Heart left ventricle (tissue), 16 donors: ENCODE measurements at regions not wholly inside any gene's neighbourhood (a gene's known extent, or its start where the extent isn't known, plus 50 kb on each side); places are given as distances from the start of the nearest gene placed in this dataset.

Experiments
- ATAC-seq, 4 donors: fragments of 200-7000 bp; cut with Tn5 transposase; one replicate each; pipeline ENCODE4 v1.9.1; 2020 to 2022; ENCODE audit warnings: moderate library complexity in 4 of 4, mild to moderate bottlenecking in 3 of 4, moderate number of reproducible peaks in 1 of 4
- DNase-seq, 5 donors: peaks; one replicate each; pipeline ENCODE4 v3.0.0-alpha.2; 2020
- H3K27ac ChIP-seq, 12 donors: fragments of 200-600 bp; sonication (generic) in 4 of 12; one replicate each; pipeline versions ENCODE4 v1.5.0 to v1.8.0; 2016 to 2022; ENCODE audit warnings: mild to moderate bottlenecking in 2 of 12
- H3K27me3 ChIP-seq, 9 donors: fragments of 200-600 bp; sonication (generic) in 2 of 9; one replicate each; pipeline versions ENCODE4 v1.5.1 to v1.8.0; 2016 to 2022; ENCODE audit warnings: mild to moderate bottlenecking in 3 of 9
- H3K36me3 ChIP-seq, 9 donors: fragments of 200-600 bp; sonication (generic) in 2 of 9; one replicate each; pipeline versions ENCODE4 v1.5.0 to v1.8.0; 2018 to 2022; ENCODE audit warnings: mild to moderate bottlenecking in 2 of 9
- H3K4me1 ChIP-seq, 12 donors: fragments of 200-600 bp; sonication (generic) in 4 of 12; one replicate each; pipeline versions ENCODE4 v1.5.0 to v1.8.0; 2016 to 2022; ENCODE audit warnings: mild to moderate bottlenecking in 3 of 12
- H3K4me3 ChIP-seq, 12 donors: fragments of 200-600 bp; sonication (generic) in 4 of 12; one replicate each; pipeline versions ENCODE4 v1.5.0 to v1.8.0; 2017 to 2022; ENCODE audit warnings: mild to moderate bottlenecking in 9 of 12, moderate library complexity in 4 of 12
- H3K9me3 ChIP-seq, 12 donors: fragments of 200-600 bp; sonication (generic) in 4 of 12; one replicate each; pipeline versions ENCODE4 v1.5.0 to v1.8.0; 2016 to 2022; ENCODE audit warnings: mild to moderate bottlenecking in 1 of 12
- CTCF ChIP-seq, 12 donors: fragments of 200-600 bp; sonication (generic) in 4 of 12; IDR thresholded peaks; one replicate each; pipeline versions ENCODE4 v1.5.0 to v1.8.0; 2018 to 2022; ENCODE audit warnings: antibody characterized with exemption in 12 of 12, mild to moderate bottlenecking in 5 of 12
- POLR2A ChIP-seq, 2 donors: fragments of 450-650 bp; IDR thresholded peaks; one replicate each; pipeline ENCODE4 v1.6.1; 2017; ENCODE audit warnings: antibody characterized with exemption in 2 of 2, mild to moderate bottlenecking in 2 of 2, moderate library complexity in 2 of 2
- whole genome bisulfite sequencing, 4 donors: extraction: QIAGEN DNeasy Blood & Tissue Kit in 2 of 4; methylation state at CpG; one replicate each; pipeline versions ENCODE4 v1.1.5 to v1.1.7; 2013 to 2018; 5-methylcytosine and 5-hydroxymethylcytosine counted together
- intact Hi-C, 10 donors: fragments of 100-400 bp; cut with DNase I; formaldehyde crosslinking; loops; one replicate each; pipeline versions ENCODE4 v1.11.1 to v1.14.2; 2022
- donor health status: ischemic (EF 13 %, LVEDD 7.1; RV severe dilation, severe dysfunction).
- donor health status: healthy with polysubstance abuse.
- donor health status: DM: no; HTN: yes; CAD: no.
- donor health status: DM: no; HTN: no; CAD: no.
- donor health status: ischemic (EF 25% LVEDD 6.9; RV normal size, moderate dysfunction).
- donor health status: ischemic (EF 25% LVEDD 5.7; RV mildly dilated, moderate dysfunction).
- donor health status: healthy.
- donor health status: DM: yes; HTN: yes; CAD: no.
- donor health status: ischemic (EF 35%, LVEDD 5.7; RV mildly dilated, moderate dysfunction).
- donor health status: nonischemic (EF 11% LVEDD 7.7; RV severe dilation, severe dysfunction).
- donor health status: DM: yes; HTN: yes; CAD: no.
- donor health status: PGD.
- donor health status: ischemic (EF 29% LVEDD 5.4; RV normal size, mild dysfunction).
- donor health status: nonischemic (EF 23%, LVEDD 6.1; RV moderate dilation, normal function).

GRCh38 chr13:33583398-33583797 is 234.6 kb upstream of the RFC3 start:
- ATAC-seq (no peak), DNase-seq (no peak)
- no peak for TF ChIP-seq CTCF (IDR thresholded peaks at IDR 0.05)
- TF ChIP-seq POLR2A (IDR thresholded peaks at IDR 0.05): no peak
- Histone ChIP-seq H3K4me1 (no peaks in the 10 kb centered on the region), H3K9me3 (no peaks in the 10 kb centered on the region), H3K36me3 (no peaks in the 10 kb centered on the region), H3K4me3 (no peak overlapping the region), H3K27ac (no peak overlapping the region), H3K27me3 (no peaks in the 10 kb centered on the region)
- 85 to 93% (median 88%) methylated on average over 2 of the region's 2 CpGs for WGBS, 4 donors
- intact Hi-C loops: no loop called here

DNA sequence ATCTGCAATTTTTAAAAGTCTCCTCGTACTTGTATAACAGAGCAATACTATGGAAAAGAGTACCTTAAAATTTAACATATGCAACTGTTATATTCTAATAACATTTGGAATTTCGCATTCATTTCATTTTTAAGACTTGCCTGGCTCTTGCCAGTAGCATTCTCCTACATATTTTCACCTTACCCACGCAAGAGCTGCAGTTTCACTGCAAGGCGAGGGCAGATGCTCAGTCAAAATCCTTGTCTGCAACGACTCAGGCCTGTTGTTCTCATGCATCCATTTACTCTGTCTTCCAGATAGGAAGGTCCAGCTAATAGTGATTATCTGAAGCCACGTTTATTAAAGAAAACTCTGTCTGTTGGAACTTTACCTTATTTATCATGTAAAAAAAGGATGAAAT is 227.0 kb upstream of the RFC3 start:
- Histone ChIP-seq H3K4me1 (no peaks in the 10 kb centered on the region), H3K27me3 (no peaks in the 10 kb centered on the region), H3K27ac (no peak overlapping the region), H3K9me3 (no peaks in the 10 kb centered on the region), H3K4me3 (no peak overlapping the region), H3K36me3 (no peaks in the 10 kb centered on the region)
- WGBS, 4 donors: 85 to 90% (median 89%) methylated on average over 6 of the region's 6 CpGs
- intact Hi-C loops: no loop called here
- no peak for DNase-seq
- TF ChIP-seq CTCF (IDR thresholded peaks at IDR 0.05) (no peak), POLR2A (IDR thresholded peaks at IDR 0.05) (no peak)
- no peak for ATAC-seq

- peaks cover 0 to 10% (median 0%) of the 10 kb centered on the region in 12 donors for H3K9me3 ChIP-seq
- DNase-seq (no peak), ATAC-seq (no peak)
- WGBS, 4 donors: 66 to 73% (median 70%) methylated on average over 7 of the region's 7 CpGs
- H3K4me3 ChIP-seq: no peak overlapping the region
- no peak for TF ChIP-seq POLR2A (IDR thresholded peaks at IDR 0.05)
- no peak for TF ChIP-seq CTCF (IDR thresholded peaks at IDR 0.05)
- peaks cover 0 to 22% (median 15%) of the 10 kb centered on the region in 12 donors for H3K4me1 ChIP-seq
- no peak overlapping the region for H3K27ac ChIP-seq
- intact Hi-C loops: no loop called here
- H3K27me3 ChIP-seq: no peaks in the 10 kb centered on the region
- H3K36me3 ChIP-seq: no peaks in the 10 kb centered on the region
Observed at GRCh38 chr13:33606692-33607091, 211.3 kb upstream of the RFC3 start.

DNA sequence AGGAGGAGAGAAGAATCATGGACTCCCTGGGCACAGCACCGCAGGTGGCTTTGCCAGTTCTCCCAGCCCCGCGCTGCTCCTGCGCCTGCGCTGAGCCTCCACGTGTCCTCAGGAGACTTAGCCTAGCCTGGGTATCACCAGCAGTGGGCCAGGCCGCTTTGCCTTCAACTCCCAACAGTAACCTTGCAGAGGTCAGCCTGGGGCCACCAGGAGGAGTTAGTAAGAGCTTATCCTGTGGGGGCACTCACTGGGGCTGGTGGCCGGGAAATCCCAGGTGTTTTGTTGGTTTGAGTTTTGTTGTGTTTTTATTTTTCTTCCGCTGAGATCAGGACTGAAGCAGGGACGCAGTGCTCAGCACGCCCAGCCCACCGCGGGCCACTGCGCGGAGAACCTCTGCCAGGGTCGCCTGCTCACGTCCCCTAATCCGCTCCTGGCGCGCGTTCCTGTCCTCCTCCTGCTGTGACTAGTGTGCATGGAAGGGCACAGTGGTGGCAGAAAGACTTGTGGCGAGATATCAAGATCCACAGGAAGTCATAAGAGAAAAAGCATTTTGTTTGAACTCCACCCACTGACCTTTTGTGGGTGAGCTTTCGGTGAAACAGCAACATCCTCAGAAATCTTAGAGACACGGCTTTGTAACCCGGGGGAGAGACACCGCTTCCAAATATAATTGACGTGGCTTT is 207.4 kb upstream of the RFC3 start:
- intact Hi-C loops: loop anchor here in 8 of 10 donors (2.0 to 10.0 kb wide), 7 partner anchors 63 to 1954 kb away; no protein-coding TSS in a partner anchor
- 25 to 42% (median 32%) methylated on average over 26 to 27 of the region's 27 CpGs for whole genome bisulfite sequencing, 4 donors
- ATAC-seq: peak; percentile 86 to 88 (median 87)

More for the DNA sequence above, 207.4 kb upstream of the RFC3 start:
- Histone ChIP-seq H3K4me1 (peaks cover 0 to 55% (median 28%) of the 10 kb centered on the region in 12 donors), H3K36me3 (no peaks in the 10 kb centered on the region), H3K9me3 (no peaks in the 10 kb centered on the region), H3K27me3 (no peaks in the 10 kb centered on the region), H3K27ac (peak overlapping the region; percentile 85 to 98 (median 92)), H3K4me3 (peak overlapping the region in 11 of 12 donors; percentile 3 to 54 (median 40))
- TF ChIP-seq CTCF (IDR thresholded peaks at IDR 0.05) (peak in 4 of 12 donors; percentile 11 to 38 (median 19)), POLR2A (IDR thresholded peaks at IDR 0.05) (no peak)
- peak; percentile 64 to 89 (median 85) for DNase-seq
